ENCODE measurements at regions not wholly inside any gene's neighbourhood (a gene's known extent, or its start where the extent isn't known, plus 50 kb on each side); places are given as distances from the start of the nearest gene placed in this dataset.

- TF ChIP-seq CTCF (IDR thresholded peaks at IDR 0.05) = no peak
- no peak for TF ChIP-seq POLR2A (IDR thresholded peaks at IDR 0.05)
- DNase-seq (ENCODE audit: low spot score in 2 of 2) = no peak
- intact Hi-C loops (cut with DNase I; ENCODE audit: low total_unique reads) = no loop called here
- H3K4me3 ChIP-seq (ENCODE audit: low read depth, poor library complexity, severe bottlenecking) = no peak overlapping the region
Measured at GRCh38 chr12:93252221-93252620, 125.5 kb upstream of the NUDT4 start.

DNA sequence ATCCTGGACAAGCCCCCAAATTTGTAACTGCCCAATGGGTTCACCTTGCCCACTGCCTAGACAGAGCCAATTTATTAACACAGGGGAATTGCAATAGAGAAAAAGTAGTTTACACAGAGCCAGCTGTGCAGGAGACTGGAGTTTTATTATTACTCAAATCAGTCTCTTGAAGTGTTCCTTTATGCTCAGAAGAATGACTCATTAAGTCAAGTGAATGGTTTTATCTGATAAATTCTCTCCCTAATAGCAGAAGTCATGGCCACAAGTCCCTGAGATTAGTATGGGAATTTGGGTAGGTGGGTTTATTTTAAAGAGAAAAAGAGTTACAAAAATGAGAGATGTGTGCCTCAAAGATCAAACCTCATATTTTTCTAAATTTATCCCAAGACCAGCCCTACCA, 122.8 kb upstream of the NUDT4 start:
- TF ChIP-seq CTCF (IDR thresholded peaks at IDR 0.05) (no peak), POLR2A (IDR thresholded peaks at IDR 0.05) (no peak)
- DNase-seq (ENCODE audit: low spot score in 2 of 2) = no peak
- no peak overlapping the region for H3K4me3 ChIP-seq (ENCODE audit: low read depth, poor library complexity, severe bottlenecking)
- intact Hi-C loops (cut with DNase I; ENCODE audit: low total_unique reads) = loop anchor here (5.0 kb wide), 1 partner anchor 1433 kb away; no protein-coding TSS in a partner anchor

DNA sequence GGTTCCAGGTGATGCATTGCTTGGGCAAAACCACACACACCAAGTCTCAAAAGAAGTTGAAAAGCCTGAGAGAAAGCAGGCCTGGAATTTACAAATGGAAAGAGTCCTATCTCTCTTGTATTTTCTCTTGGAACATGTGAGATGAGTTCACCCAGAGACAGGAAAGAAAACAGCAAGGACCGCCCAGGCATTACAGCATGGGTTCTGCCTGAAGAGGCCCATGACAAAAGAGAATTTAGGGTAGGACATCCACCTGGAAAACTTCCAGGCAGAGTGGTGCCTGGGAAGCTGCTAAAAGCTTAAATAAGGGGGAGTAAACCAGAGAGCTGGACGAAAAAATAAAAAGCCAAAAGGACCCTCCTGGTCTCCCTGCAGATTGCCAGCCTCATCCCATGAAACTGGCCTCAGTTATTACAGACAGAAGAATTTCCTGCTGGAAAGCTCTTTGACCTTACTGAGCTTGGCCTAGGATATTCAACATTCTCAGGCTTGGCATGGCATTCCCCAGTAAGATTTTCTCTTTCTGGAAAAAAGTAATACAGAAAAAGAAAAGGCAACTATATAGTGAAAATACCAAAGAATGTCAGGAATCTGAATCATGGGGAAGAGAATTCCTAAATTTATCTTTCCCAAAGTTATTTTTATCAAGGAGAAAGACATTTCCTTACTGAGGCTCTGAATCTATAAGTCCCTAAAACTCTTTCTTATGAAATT, 121.3 kb upstream of the NUDT4 start:
- intact Hi-C loops (cut with DNase I; ENCODE audit: low total_unique reads) = loop anchor here (5.0 kb wide), 1 partner anchor 1434 kb away; no protein-coding TSS in a partner anchor
- 82 to 87% methylated on average over 2 of the region's 2 CpGs for WGBS, 2 donors
- H3K4me3 ChIP-seq (ENCODE audit: low read depth, poor library complexity, severe bottlenecking) = no peak overlapping the region
- DNase-seq (ENCODE audit: low spot score in 2 of 2) = no peak
- TF ChIP-seq POLR2A (IDR thresholded peaks at IDR 0.05) (no peak), CTCF (IDR thresholded peaks at IDR 0.05) (no peak)

DNA sequence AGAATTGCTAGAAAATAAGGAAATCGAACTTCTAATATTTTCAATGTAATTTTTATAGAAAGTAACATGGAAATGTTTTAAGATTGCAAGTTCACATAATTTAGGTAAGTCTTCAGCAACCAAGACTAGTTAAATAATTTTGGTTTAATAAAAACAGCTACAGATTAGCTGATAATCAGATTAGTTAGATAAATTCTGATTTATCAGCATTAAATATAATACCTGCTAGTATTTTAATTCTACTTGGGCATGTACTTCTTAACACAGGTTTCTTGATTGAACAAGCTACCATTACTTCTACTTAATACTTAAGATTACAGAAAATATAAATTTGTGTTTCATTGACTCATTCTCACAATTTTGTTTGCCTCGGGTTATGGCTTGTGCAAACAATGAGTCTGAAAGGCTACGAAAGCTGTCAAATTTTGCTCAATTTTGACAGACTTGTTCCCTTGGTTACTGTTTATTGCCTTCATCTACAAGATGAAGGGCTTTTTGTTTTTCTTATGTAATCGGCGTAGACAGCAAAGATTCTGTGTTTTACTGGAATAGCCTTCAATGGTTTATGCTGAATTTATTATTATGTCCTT, 116.1 kb upstream of the NUDT4 start:
- TF ChIP-seq POLR2A (IDR thresholded peaks at IDR 0.05) (no peak), CTCF (IDR thresholded peaks at IDR 0.05) (no peak)
- intact Hi-C loops (cut with DNase I; ENCODE audit: low total_unique reads) = no loop called here
- no peak for DNase-seq (ENCODE audit: low spot score in 2 of 2)
- no peak overlapping the region for H3K4me3 ChIP-seq (ENCODE audit: low read depth, poor library complexity, severe bottlenecking)
- WGBS, 2 donors = 74 to 82% methylated on average over 5 of the region's 5 CpGs

- TF ChIP-seq CTCF (IDR thresholded peaks at IDR 0.05) (no peak), POLR2A (IDR thresholded peaks at IDR 0.05) (no peak)
- H3K4me3 ChIP-seq (ENCODE audit: low read depth, poor library complexity, severe bottlenecking) = no peak overlapping the region
- WGBS, 2 donors = 94 to 97% methylated on average over 2 of the region's 2 CpGs
- intact Hi-C loops (cut with DNase I; ENCODE audit: low total_unique reads) = no loop called here
- no peak for DNase-seq (ENCODE audit: low spot score in 2 of 2)
Measured at GRCh38 chr12:93272997-93273396, 104.7 kb upstream of the NUDT4 start.
